NT2/D1 (cell line): ENCODE measurements at regions not wholly inside any gene's neighbourhood (a gene's known extent, or its start where the extent isn't known, plus 50 kb on each side); places are given as distances from the start of the nearest gene placed in this dataset.

Source experiments
- DNase-seq: peaks from one replicate; pipeline ENCODE4 v3.0.0-alpha.2; 2011; ENCODE audit warnings: low read depth, low spot score
- H3K27me3 ChIP-seq: 2 replicates; pipeline ENCODE4 v1.6.0; 2011; ENCODE audit warnings: mild to moderate bottlenecking; ENCODE audit not compliant: insufficient read length, insufficient read depth
- H3K36me3 ChIP-seq: 2 replicates; pipeline ENCODE4 v1.6.1; 2011; ENCODE audit warnings: mild to moderate bottlenecking, low read length, mixed read lengths; ENCODE audit not compliant: insufficient read depth, insufficient read length
- H3K4me1 ChIP-seq: 2 replicates; pipeline ENCODE4 v1.5.1; 2011; ENCODE audit not compliant: insufficient read depth, insufficient read length
- H3K4me3 ChIP-seq: 2 replicates; pipeline ENCODE4 v1.5.1; 2011; ENCODE audit warnings: low read depth; ENCODE audit not compliant: insufficient read length
- H3K9ac ChIP-seq: 2 replicates; pipeline ENCODE4 v1.6.0; 2011; ENCODE audit warnings: low read depth; ENCODE audit not compliant: insufficient read length
- H3K9me3 ChIP-seq: 2 replicates; pipeline ENCODE4 v1.5.1; 2011; ENCODE audit warnings: mild to moderate bottlenecking, low read length; ENCODE audit not compliant: insufficient read depth
- SUZ12 ChIP-seq: IDR thresholded peaks from 2 replicates; pipeline ENCODE4 v1.6.1; 2011; ENCODE audit not compliant: insufficient read length, insufficient read depth; ENCODE audit errors: extremely low read depth
- YY1 ChIP-seq: IDR thresholded peaks from 2 replicates; pipeline ENCODE4 v1.6.1; 2011; ENCODE audit not compliant: insufficient read length, insufficient read depth
- ZNF274 ChIP-seq: IDR thresholded peaks from 2 replicates; pipeline ENCODE4 v1.6.1; 2011; ENCODE audit warnings: mild to moderate bottlenecking, low read depth, low read length

DNA sequence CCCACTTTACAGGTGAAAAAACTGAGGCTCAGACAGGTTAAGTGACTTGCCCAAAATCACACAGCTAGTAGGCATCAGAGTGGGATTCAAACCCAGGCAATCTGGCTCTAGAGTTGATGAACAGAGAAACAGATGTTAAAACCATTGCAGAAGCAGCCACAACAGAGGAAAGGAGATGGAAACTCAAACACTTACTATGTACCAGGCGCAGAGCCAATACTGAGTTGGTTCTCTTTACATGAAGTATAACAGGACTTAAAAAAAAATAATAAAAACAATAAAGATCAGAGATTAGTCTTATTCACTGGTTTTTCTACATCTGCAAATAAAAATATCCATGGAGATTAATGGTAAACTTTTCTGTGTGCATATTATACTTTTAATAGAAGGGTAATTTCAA is 84.9 kb upstream of the SPATA12 start:
- DNase-seq, result no peak
- TF ChIP-seq ZNF274, result no peak
- no peak for TF ChIP-seq YY1
- TF ChIP-seq SUZ12, result no peak
- H3K4me3 ChIP-seq, result no peak overlapping the region
- no peak overlapping the region for H3K9ac ChIP-seq
- no peaks in the 10 kb centered on the region for H3K36me3 ChIP-seq
- H3K4me1 ChIP-seq, result no peaks in the 10 kb centered on the region
- H3K27me3 ChIP-seq, result no peaks in the 10 kb centered on the region
- H3K9me3 ChIP-seq, result no peaks in the 10 kb centered on the region

DNA sequence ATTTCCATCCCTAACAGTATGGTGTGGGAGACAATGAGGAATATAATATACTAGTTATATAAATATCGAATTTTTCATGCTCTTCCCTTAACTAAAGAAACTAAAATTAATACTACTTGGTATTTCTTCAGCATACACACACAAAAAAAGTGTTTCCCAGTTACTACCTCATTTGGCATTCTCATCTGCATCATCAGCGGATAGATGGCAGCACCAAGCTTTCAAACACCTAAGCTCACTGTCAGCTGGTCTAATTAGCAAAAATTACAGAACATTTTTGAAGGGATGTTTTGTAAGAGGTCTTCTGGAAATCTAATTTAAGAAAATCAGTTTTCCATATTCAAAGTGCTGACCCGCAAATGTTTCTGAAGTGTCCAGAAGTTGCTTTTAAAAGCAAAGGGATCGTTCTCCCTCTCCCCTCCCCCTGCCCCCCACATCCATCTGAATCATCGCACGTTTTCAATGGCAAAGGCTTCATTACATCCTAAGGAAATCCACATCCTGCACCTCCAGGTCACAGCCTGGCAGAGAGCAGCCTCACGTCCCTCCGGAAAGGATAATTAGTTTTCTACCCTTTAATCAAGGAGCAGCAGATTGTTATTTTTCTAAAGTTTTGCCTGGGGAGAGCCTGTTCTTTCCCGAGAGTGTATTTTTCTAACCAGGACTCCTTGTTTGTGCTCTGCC is 86.1 kb upstream of the SPATA12 start:
- Histone ChIP-seq H3K9me3 (no peaks in the 10 kb centered on the region), H3K9ac (no peak overlapping the region), H3K27me3 (no peaks in the 10 kb centered on the region), H3K4me3 (no peak overlapping the region), H3K4me1 (peaks cover 2% of the 10 kb centered on the region), H3K36me3 (no peaks in the 10 kb centered on the region)
- no peak for DNase-seq
- no peak for TF ChIP-seq ZNF274
- no peak for TF ChIP-seq YY1
- no peak for TF ChIP-seq SUZ12

GRCh38 chr3:56971816-56972215 is 88.6 kb upstream of the SPATA12 start:
- Histone ChIP-seq H3K9me3 (no peaks in the 10 kb centered on the region), H3K27me3 (no peaks in the 10 kb centered on the region), H3K36me3 (no peaks in the 10 kb centered on the region), H3K4me1 (peaks cover 2% of the 10 kb centered on the region), H3K9ac (no peak overlapping the region), H3K4me3 (no peak overlapping the region)
- DNase-seq, result no peak
- TF ChIP-seq YY1 (no peak), ZNF274 (no peak), SUZ12 (no peak)

- Histone ChIP-seq H3K4me3 (no peak overlapping the region), H3K9ac (no peak overlapping the region), H3K4me1 (peaks cover 2% of the 10 kb centered on the region), H3K36me3 (no peaks in the 10 kb centered on the region), H3K9me3 (no peaks in the 10 kb centered on the region), H3K27me3 (no peaks in the 10 kb centered on the region)
- DNase-seq, result no peak
- TF ChIP-seq YY1 (no peak), SUZ12 (no peak), ZNF274 (no peak)
Observed at GRCh38 chr3:56971261-56971660, 89.2 kb upstream of the SPATA12 start.

GRCh38 chr3:56970461-56970879 is 90.0 kb upstream of the SPATA12 start:
- Histone ChIP-seq H3K4me1 (peaks cover 2% of the 10 kb centered on the region), H3K27me3 (no peaks in the 10 kb centered on the region), H3K36me3 (no peaks in the 10 kb centered on the region), H3K9ac (no peak overlapping the region), H3K9me3 (no peaks in the 10 kb centered on the region), H3K4me3 (no peak overlapping the region)
- TF ChIP-seq YY1 (no peak), ZNF274 (no peak), SUZ12 (no peak)
- DNase-seq, result no peak

DNA sequence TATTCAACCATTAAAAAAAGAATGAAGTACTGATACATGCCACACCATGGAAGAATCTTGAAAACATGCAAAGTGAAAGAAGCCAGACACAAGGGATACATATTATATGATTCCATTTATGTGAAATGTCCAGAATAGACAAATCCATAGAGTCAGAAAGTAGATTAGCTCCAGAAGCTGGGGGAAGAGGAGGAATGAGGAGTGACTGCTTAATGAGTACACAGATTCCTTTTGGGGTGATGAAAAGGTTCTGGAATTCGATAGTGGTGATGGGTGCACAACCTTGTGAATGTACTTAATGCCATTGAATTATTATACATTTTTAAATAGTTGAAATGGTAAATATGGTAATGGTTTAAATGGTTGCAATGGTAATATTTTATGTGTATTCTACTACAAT is 90.6 kb upstream of the SPATA12 start:
- Histone ChIP-seq H3K4me3 (no peak overlapping the region), H3K4me1 (peaks cover 2% of the 10 kb centered on the region), H3K36me3 (no peaks in the 10 kb centered on the region), H3K9ac (no peak overlapping the region), H3K27me3 (no peaks in the 10 kb centered on the region), H3K9me3 (no peaks in the 10 kb centered on the region)
- no peak for DNase-seq
- no peak for TF ChIP-seq ZNF274
- TF ChIP-seq SUZ12, result no peak
- no peak for TF ChIP-seq YY1

DNA sequence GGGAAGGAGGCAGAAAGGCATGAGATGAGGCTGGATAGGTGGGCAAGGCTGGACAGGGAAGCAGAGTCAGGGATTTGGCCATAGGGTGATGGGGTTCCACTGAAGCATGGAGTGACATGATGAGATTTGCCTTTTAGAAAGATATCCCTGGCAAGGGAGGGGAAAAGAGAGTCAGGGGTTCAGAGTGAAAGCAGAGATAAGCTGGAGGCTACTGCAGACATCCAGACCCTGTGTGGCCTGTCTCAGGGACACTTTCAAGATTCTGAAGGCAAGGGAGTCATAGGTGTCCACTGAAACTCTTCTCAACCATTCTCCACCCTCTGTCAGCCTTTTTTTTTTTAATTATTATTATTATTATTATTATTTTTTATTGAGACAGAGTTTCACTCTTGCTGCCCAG is 94.0 kb upstream of the SPATA12 start:
- no peak overlapping the region for H3K9ac ChIP-seq
- no peaks in the 10 kb centered on the region for H3K9me3 ChIP-seq
- H3K4me3 ChIP-seq, result no peak overlapping the region
- H3K4me1 ChIP-seq, result peaks cover 2% of the 10 kb centered on the region
- no peak for DNase-seq
- TF ChIP-seq SUZ12 (no peak), ZNF274 (no peak), YY1 (no peak)
- no peaks in the 10 kb centered on the region for H3K36me3 ChIP-seq
- H3K27me3 ChIP-seq, result no peaks in the 10 kb centered on the region

GRCh38 chr3:56966104-56966503 is 94.4 kb upstream of the SPATA12 start:
- Histone ChIP-seq H3K4me1 (peaks cover 2% of the 10 kb centered on the region), H3K9ac (no peak overlapping the region), H3K4me3 (no peak overlapping the region), H3K36me3 (no peaks in the 10 kb centered on the region), H3K9me3 (no peaks in the 10 kb centered on the region), H3K27me3 (no peaks in the 10 kb centered on the region)
- TF ChIP-seq SUZ12 (no peak), YY1 (no peak), ZNF274 (no peak)
- DNase-seq, result no peak
